SKM-1 (cell line): ENCODE measurements at regions not wholly inside any gene's neighbourhood (a gene's known extent, or its start where the extent isn't known, plus 50 kb on each side); places are given as distances from the start of the nearest gene placed in this dataset.

Source experiments
- DNase-seq: peaks from one replicate; lab custom pipeline; 2025; ENCODE audit not compliant: unreplicated experiment; lab: John Stamatoyannopoulos, UW

- no peak for DNase-seq
Observed at GRCh38 chr2:150561076-150561475, 73.6 kb upstream of the RND3 start.

GRCh38 chr2:150557020-150557600, 69.6 kb upstream of the RND3 start:
- no peak for DNase-seq

DNA sequence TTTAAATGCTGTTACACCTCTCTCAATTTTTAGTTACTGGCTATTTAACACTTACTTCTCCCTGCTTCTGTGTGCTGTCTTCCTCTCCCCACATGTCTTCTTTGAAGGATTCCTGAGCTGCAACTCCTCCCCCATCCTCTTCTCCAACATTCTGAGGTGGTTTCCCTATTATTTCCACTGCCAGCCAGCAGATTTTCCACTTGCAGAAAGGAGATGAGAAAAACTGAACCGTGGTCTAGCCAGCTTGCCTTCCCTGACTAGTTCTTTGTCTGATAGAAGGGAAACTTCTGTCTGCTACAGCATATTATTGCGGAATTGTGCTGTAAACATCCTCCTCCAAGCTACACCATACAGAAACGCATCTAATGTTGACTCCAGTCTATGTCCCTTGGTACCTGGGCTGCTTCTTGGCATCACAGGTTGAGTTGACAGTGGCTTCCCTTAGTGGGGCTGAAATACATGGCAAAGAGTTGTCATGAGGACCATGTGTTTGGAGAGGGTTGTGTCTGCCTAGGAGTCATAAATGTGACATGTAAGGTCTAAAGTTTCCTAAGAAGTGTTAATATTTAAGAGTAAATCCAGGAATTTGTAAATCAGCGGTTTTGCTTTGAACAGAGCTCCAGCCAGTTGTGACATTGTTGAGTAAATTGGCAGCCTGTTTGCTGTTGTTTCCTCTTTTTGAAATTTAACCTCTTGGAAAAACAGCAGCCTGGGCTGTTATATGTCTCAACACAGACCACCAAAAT, 68.3 kb upstream of the RND3 start:
- DNase-seq: no peak

- DNase-seq: no peak
Observed at GRCh38 chr2:150554046-150554445, 66.6 kb upstream of the RND3 start.

- no peak for DNase-seq
Observed at GRCh38 chr2:150552041-150552820, 64.8 kb upstream of the RND3 start.

DNA sequence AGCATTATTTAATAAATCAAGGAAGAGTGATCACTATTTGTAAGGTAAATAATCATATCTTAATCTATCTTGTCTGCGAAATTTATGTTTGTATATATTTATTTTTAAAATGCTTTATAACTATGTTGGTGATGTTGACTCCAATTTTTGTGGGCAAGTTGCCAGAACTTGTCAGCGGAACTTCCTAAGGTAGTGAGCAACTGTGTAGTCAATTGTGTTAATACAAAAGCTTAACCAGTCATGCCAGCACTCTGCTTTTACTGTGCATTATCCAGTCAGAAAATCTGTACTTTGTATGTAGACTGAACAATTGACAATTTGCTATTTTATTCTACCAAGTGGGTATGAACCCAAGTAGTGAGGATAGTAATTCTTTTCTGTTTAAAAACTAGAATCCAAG, 61.9 kb upstream of the RND3 start:
- DNase-seq: no peak

GRCh38 chr2:150548527-150548926, 61.1 kb upstream of the RND3 start:
- DNase-seq: no peak

GRCh38 chr2:150545916-150546315, 58.4 kb upstream of the RND3 start:
- no peak for DNase-seq

DNA sequence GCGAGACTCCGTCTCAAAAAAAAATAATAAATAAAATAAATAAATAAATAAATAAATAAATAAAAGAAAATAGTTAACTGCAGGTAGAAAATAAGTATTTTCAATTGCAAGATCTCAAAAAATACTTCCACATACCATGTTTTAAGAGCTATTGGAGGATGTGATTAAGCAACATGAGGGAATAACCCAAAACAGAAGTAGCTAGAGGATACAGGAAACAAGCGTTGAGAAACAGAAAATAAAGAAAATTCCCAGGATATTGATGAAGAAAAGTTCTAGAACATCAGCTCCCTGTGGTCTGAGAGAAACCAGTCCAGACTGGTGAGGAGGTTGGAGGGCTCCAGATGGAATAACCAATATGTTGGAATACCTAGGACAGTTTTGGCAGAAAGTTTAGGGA, 57.3 kb upstream of the RND3 start:
- no peak for DNase-seq

- DNase-seq: no peak
Observed at GRCh38 chr2:150542692-150543091, 55.2 kb upstream of the RND3 start.

- DNase-seq: no peak
Observed at GRCh38 chr2:150542172-150542571, 54.7 kb upstream of the RND3 start.

- no peak for DNase-seq
Observed at GRCh38 chr2:150538651-150539201, 51.3 kb upstream of the RND3 start.
